CD4-positive, alpha-beta memory T cell (primary cell): ENCODE measurements at regions not wholly inside any gene's neighbourhood (a gene's known extent, or its start where the extent isn't known, plus 50 kb on each side); places are given as distances from the start of the nearest gene placed in this dataset.

Source experiments
- CTCF ChIA-PET: fragments of 350-600 bp; sonication (Branson Sonifier 250); formaldehyde crosslinking; loops from one replicate; lab custom pipeline; 2021; ENCODE audit warnings: inconsistent platforms; ENCODE audit not compliant: partially characterized antibody; lab: Charles Lee
- POLR2A ChIA-PET: fragments of 350-600 bp; sonication (Branson Sonifier 250); formaldehyde crosslinking; loops from one replicate; lab custom pipeline; 2021; ENCODE audit not compliant: partially characterized antibody; lab: Charles Lee
- DNase-seq, 5 donors: peaks; one replicate each; pipeline versions ENCODE4 v3.0.0 to v3.0.0-alpha.2; 2020 to 2022; ENCODE audit warnings: mixed read lengths in 1 of 5
- H3K27ac ChIP-seq: one replicate; pipeline ENCODE4 v1.7.0; 2013; ENCODE audit warnings: low read depth, low read length
- H3K27me3 ChIP-seq: 2 replicates; pipeline ENCODE4 v1.7.0; 2013; ENCODE audit warnings: mild to moderate bottlenecking, low read length, moderate library complexity; ENCODE audit not compliant: insufficient read depth
- H3K36me3 ChIP-seq: 2 replicates; pipeline ENCODE4 v1.7.0; 2013; ENCODE audit warnings: mild to moderate bottlenecking, low read length, moderate library complexity; ENCODE audit not compliant: insufficient read depth
- H3K4me1 ChIP-seq: 2 replicates; pipeline ENCODE4 v1.7.0; 2013; ENCODE audit warnings: mild to moderate bottlenecking, low read length, moderate library complexity; ENCODE audit not compliant: insufficient read depth
- H3K4me3 ChIP-seq, 2 donors: one replicate each; pipeline ENCODE4 v1.7.0; 2013; ENCODE audit warnings: low read length in 2 of 2, mild to moderate bottlenecking in 1 of 2
- H3K9me3 ChIP-seq, 2 donors: one replicate each; pipeline ENCODE4 v1.7.0; 2013; ENCODE audit warnings: low read length in 2 of 2, control low read depth in 1 of 2; ENCODE audit not compliant: control insufficient read depth in 1 of 2
- H3K27ac Mint-ChIP-seq, 7 donors: one replicate each; pipeline ENCODE4 v1.8.0; 2020 to 2021; ENCODE audit warnings: mixed read lengths in 7 of 7, mild to moderate bottlenecking in 6 of 7, inconsistent platforms in 3 of 7, moderate library complexity in 3 of 7
- H3K27me3 Mint-ChIP-seq, 2 donors: one replicate each; pipeline ENCODE4 v1.8.0; 2020 to 2021; ENCODE audit warnings: mixed read lengths in 2 of 2
- H3K36me3 Mint-ChIP-seq, 2 donors: one replicate each; pipeline ENCODE4 v1.8.0; 2020 to 2021; ENCODE audit warnings: mixed read lengths in 2 of 2, inconsistent platforms in 1 of 2, mild to moderate bottlenecking in 1 of 2
- H3K4me1 Mint-ChIP-seq, 4 donors: one replicate each; pipeline ENCODE4 v1.8.0; 2020 to 2021; ENCODE audit warnings: mixed read lengths in 4 of 4, mild to moderate bottlenecking in 1 of 4
- H3K4me3 Mint-ChIP-seq, 8 donors: one replicate each; pipeline ENCODE4 v1.8.0; 2020 to 2021; ENCODE audit warnings: mixed read lengths in 8 of 8, mild to moderate bottlenecking in 7 of 8, moderate library complexity in 6 of 8, inconsistent platforms in 3 of 8
- H3K9me3 Mint-ChIP-seq, 8 donors: one replicate each; pipeline ENCODE4 v1.8.0; 2020 to 2021; ENCODE audit warnings: mixed read lengths in 8 of 8, mild to moderate bottlenecking in 5 of 8, inconsistent platforms in 3 of 8, moderate library complexity in 1 of 8
- intact Hi-C: fragments of 100-400 bp; cut with micrococcal nuclease; formaldehyde crosslinking; loops from one replicate; pipeline ENCODE4 v1.15.1; 2023

- ChIA-PET CTCF (no interaction called here), POLR2A (no interaction called here)
- Mint-ChIP-seq H3K27ac (no peak overlapping the region), H3K4me3 (no peak overlapping the region), H3K36me3 (no peaks in the 10 kb centered on the region), H3K27me3 (no peaks in the 10 kb centered on the region), H3K4me1 (no peaks in the 10 kb centered on the region), H3K9me3 (peaks cover 0 to 43% (median 14%) of the 10 kb centered on the region in 8 donors)
- DNase-seq: no peak
- no peak overlapping the region for H3K27ac ChIP-seq
- H3K27me3 ChIP-seq: no peaks in the 10 kb centered on the region
- intact Hi-C loops: loop anchor here (10.0 kb wide), 1 partner anchor 56 kb away; no protein-coding TSS in a partner anchor
- H3K4me3 ChIP-seq: no peak overlapping the region
- H3K36me3 ChIP-seq: no peaks in the 10 kb centered on the region
- H3K4me1 ChIP-seq: no peaks in the 10 kb centered on the region
- no peaks in the 10 kb centered on the region for H3K9me3 ChIP-seq
Measured at GRCh38 chr18:53660306-53660705, 564.2 kb downstream of the MBD2 start.

GRCh38 chr18:53657257-53657656, 567.2 kb downstream of the MBD2 start:
- Mint-ChIP-seq H3K36me3 (no peaks in the 10 kb centered on the region), H3K4me3 (no peak overlapping the region), H3K4me1 (no peaks in the 10 kb centered on the region), H3K9me3 (peaks cover 2 to 24% (median 10%) of the 10 kb centered on the region in 8 donors), H3K27me3 (no peaks in the 10 kb centered on the region), H3K27ac (no peak overlapping the region)
- H3K4me1 ChIP-seq: no peaks in the 10 kb centered on the region
- POLR2A ChIA-PET: no interaction called here
- no peaks in the 10 kb centered on the region for H3K27me3 ChIP-seq
- H3K4me3 ChIP-seq: no peak overlapping the region
- CTCF ChIA-PET: no interaction called here
- intact Hi-C loops: no loop called here
- H3K27ac ChIP-seq: no peak overlapping the region
- no peaks in the 10 kb centered on the region for H3K9me3 ChIP-seq
- no peak for DNase-seq
- H3K36me3 ChIP-seq: no peaks in the 10 kb centered on the region

DNA sequence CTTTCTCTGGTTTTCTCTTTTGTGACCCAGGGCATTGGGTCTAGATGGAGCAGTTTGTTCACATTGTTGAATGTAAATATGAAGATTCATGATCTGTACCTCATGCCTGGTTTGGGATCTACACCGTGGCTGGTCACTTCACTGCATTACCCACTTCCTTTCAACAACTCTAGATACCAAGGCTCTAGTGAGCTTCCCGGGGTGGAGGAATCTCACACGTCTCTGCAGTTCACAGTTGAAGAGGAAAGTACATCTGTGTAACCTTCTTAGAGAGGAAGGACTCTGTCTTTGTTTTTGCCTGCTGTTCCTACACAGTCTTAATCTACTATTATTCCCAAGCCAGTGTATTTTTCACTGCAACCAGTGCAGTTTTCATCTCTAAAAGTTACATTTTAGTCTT, 574.8 kb downstream of the MBD2 start:
- Histone ChIP-seq H3K36me3 (no peaks in the 10 kb centered on the region), H3K27me3 (no peaks in the 10 kb centered on the region), H3K4me1 (no peaks in the 10 kb centered on the region), H3K4me3 (no peak overlapping the region), H3K27ac (no peak overlapping the region), H3K9me3 (no peaks in the 10 kb centered on the region)
- H3K36me3 Mint-ChIP-seq: no peaks in the 10 kb centered on the region
- no peak overlapping the region for H3K4me3 Mint-ChIP-seq
- H3K4me1 Mint-ChIP-seq: no peaks in the 10 kb centered on the region
- POLR2A ChIA-PET: no interaction called here
- DNase-seq: no peak
- CTCF ChIA-PET: no interaction called here
- peaks cover 0 to 4% (median under 1%) of the 10 kb centered on the region in 8 donors for H3K9me3 Mint-ChIP-seq
- H3K27ac Mint-ChIP-seq: no peak overlapping the region
- intact Hi-C loops: no loop called here
- no peaks in the 10 kb centered on the region for H3K27me3 Mint-ChIP-seq

- intact Hi-C loops: no loop called here
- Mint-ChIP-seq H3K4me3 (no peak overlapping the region), H3K27me3 (no peaks in the 10 kb centered on the region), H3K9me3 (peaks cover 0 to 13% (median 4%) of the 10 kb centered on the region in 8 donors), H3K36me3 (no peaks in the 10 kb centered on the region), H3K27ac (no peak overlapping the region), H3K4me1 (no peaks in the 10 kb centered on the region)
- no peak for DNase-seq
- Histone ChIP-seq H3K36me3 (no peaks in the 10 kb centered on the region), H3K27me3 (no peaks in the 10 kb centered on the region), H3K4me1 (no peaks in the 10 kb centered on the region), H3K27ac (no peak overlapping the region), H3K9me3 (no peaks in the 10 kb centered on the region), H3K4me3 (no peak overlapping the region)
- POLR2A ChIA-PET: no interaction called here
- CTCF ChIA-PET: no interaction called here
Measured at GRCh38 chr18:53644799-53645471, 579.5 kb downstream of the MBD2 start.

DNA sequence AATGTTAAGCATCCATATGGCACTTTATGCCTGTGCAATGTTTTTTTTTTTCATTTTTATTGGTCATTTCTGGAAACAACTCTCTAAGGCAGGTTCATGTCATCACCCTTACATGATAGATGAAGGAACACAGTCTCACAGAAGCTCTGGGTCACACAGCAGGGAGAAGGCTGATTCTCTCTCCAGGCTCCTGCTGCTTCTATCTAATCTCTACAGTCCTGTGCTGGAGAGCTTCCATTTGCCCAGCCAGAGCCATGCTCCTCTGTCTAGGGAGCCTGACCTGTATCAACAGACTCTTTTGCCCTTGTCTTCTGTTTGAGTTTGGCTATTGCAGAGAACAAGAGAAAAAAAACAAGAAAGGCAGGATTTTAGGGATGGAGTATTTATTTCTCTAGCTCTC, 584.8 kb downstream of the MBD2 start:
- no peaks in the 10 kb centered on the region for H3K9me3 ChIP-seq
- CTCF ChIA-PET: no interaction called here

GRCh38 chr18:53629337-53629736, 595.1 kb downstream of the MBD2 start:
- H3K4me1 Mint-ChIP-seq: no peaks in the 10 kb centered on the region
- no peak overlapping the region for H3K4me3 ChIP-seq
- H3K4me1 ChIP-seq: no peaks in the 10 kb centered on the region
- no peak overlapping the region for H3K27ac Mint-ChIP-seq
- no peak overlapping the region for H3K4me3 Mint-ChIP-seq
- ChIA-PET CTCF (no interaction called here), POLR2A (no interaction called here)
- intact Hi-C loops: no loop called here
- H3K9me3 Mint-ChIP-seq: peaks cover 2 to 29% (median 21%) of the 10 kb centered on the region in 8 donors
- no peaks in the 10 kb centered on the region for H3K36me3 Mint-ChIP-seq
- no peaks in the 10 kb centered on the region for H3K9me3 ChIP-seq
- H3K36me3 ChIP-seq: no peaks in the 10 kb centered on the region
- no peak for DNase-seq
- H3K27ac ChIP-seq: no peak overlapping the region
- no peaks in the 10 kb centered on the region for H3K27me3 ChIP-seq
- no peaks in the 10 kb centered on the region for H3K27me3 Mint-ChIP-seq

More for the DNA sequence above, 584.8 kb downstream of the MBD2 start:
- intact Hi-C loops: no loop called here
- Mint-ChIP-seq H3K27ac (no peak overlapping the region), H3K9me3 (peaks cover 2 to 13% (median 4%) of the 10 kb centered on the region in 8 donors), H3K27me3 (no peaks in the 10 kb centered on the region), H3K4me3 (no peak overlapping the region), H3K4me1 (no peaks in the 10 kb centered on the region), H3K36me3 (no peaks in the 10 kb centered on the region)
- H3K4me3 ChIP-seq: no peak overlapping the region
- H3K27ac ChIP-seq: no peak overlapping the region
- POLR2A ChIA-PET: no interaction called here
- H3K27me3 ChIP-seq: no peaks in the 10 kb centered on the region
- no peaks in the 10 kb centered on the region for H3K36me3 ChIP-seq
- DNase-seq: no peak
- no peaks in the 10 kb centered on the region for H3K4me1 ChIP-seq

DNA sequence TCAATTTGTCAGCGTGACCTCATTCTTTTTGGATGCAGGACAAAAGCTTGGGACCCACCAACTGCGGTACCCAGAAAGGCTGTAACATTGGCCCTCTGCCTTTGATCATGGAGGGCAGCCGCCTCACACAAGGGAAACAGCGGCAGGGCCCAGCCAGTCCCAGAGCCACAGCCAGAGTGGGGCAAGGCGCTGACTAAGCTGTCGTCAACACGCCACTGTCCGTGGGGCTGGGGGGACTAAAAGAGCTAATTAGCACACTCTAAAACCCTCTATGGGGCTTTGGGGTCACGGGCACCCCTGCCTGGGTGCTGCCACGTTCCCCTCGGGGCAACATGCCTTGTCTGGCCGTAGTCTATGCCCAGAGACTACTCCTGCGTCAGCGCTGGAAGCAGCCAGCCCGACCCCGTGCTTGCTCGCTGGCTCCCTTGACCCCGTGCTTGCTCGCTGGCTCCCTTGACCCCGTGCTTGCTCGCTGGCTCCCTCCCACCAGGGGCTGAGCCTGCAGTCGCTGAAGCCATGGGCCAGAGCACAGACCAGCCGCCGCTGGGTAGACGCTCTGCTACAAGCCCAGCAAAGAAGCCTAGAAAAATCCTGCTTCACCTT, 598.4 kb downstream of the MBD2 start:
- Mint-ChIP-seq H3K4me3 (no peak overlapping the region), H3K4me1 (no peaks in the 10 kb centered on the region), H3K9me3 (peaks cover 2 to 20% (median 9%) of the 10 kb centered on the region in 8 donors), H3K36me3 (no peaks in the 10 kb centered on the region), H3K27ac (no peak overlapping the region), H3K27me3 (no peaks in the 10 kb centered on the region)
- no peaks in the 10 kb centered on the region for H3K36me3 ChIP-seq
- ChIA-PET POLR2A (no interaction called here), CTCF (no interaction called here)
- H3K27ac ChIP-seq: no peak overlapping the region
- no peaks in the 10 kb centered on the region for H3K9me3 ChIP-seq
- peak in 1 of 5 donors; percentile 28 for DNase-seq
- no peaks in the 10 kb centered on the region for H3K27me3 ChIP-seq
- no peak overlapping the region for H3K4me3 ChIP-seq
- intact Hi-C loops: no loop called here
- no peaks in the 10 kb centered on the region for H3K4me1 ChIP-seq
